GM19035 (cell line): ENCODE measurements at regions not wholly inside any gene's neighbourhood (a gene's known extent, or its start where the extent isn't known, plus 50 kb on each side); places are given as distances from the start of the nearest gene placed in this dataset.

Experiments used
- ATAC-seq: cut with Tn5 transposase; IDR thresholded peaks from one replicate; pipeline ENCODE4 v1.9.1; 2021; ENCODE audit not compliant: unreplicated experiment

GRCh38 chr19:28427376-28428083, 785.4 kb downstream of the UQCRFS1 start:
- ATAC-seq, result no peak

GRCh38 chr19:28426730-28427225, 786.2 kb downstream of the UQCRFS1 start:
- ATAC-seq, result no peak

- ATAC-seq, result no peak
Observed at GRCh38 chr19:28426110-28426729, 786.7 kb downstream of the UQCRFS1 start.

- no peak for ATAC-seq
Observed at GRCh38 chr19:28425046-28425931, 787.7 kb downstream of the UQCRFS1 start.

GRCh38 chr19:28424662-28425045, 788.3 kb downstream of the UQCRFS1 start:
- ATAC-seq, result no peak

- ATAC-seq, result no peak
Observed at GRCh38 chr19:28424077-28424476, 788.9 kb downstream of the UQCRFS1 start.

- ATAC-seq, result no peak
Observed at GRCh38 chr19:28422791-28423650, 789.9 kb downstream of the UQCRFS1 start.

GRCh38 chr19:28422046-28422445, 790.9 kb downstream of the UQCRFS1 start:
- ATAC-seq, result no peak

GRCh38 chr19:28420811-28421550, 792.0 kb downstream of the UQCRFS1 start:
- ATAC-seq, result no peak

- ATAC-seq, result no peak
Observed at GRCh38 chr19:28419312-28419711, 793.6 kb downstream of the UQCRFS1 start.

GRCh38 chr19:28417361-28417760, 795.6 kb downstream of the UQCRFS1 start:
- no peak for ATAC-seq

GRCh38 chr19:28416245-28416644, 796.7 kb downstream of the UQCRFS1 start:
- ATAC-seq, result no peak

GRCh38 chr19:28414748-28415147, 798.2 kb downstream of the UQCRFS1 start:
- ATAC-seq, result no peak

- ATAC-seq, result no peak
Observed at GRCh38 chr19:28409859-28410258, 803.1 kb downstream of the UQCRFS1 start.

- ATAC-seq, result no peak
Observed at GRCh38 chr19:28406966-28407365, 806.0 kb downstream of the UQCRFS1 start.

- ATAC-seq, result no peak
Observed at GRCh38 chr19:28405346-28405742, 807.6 kb downstream of the UQCRFS1 start.

- no peak for ATAC-seq
Observed at GRCh38 chr19:28404472-28404871, 808.5 kb downstream of the UQCRFS1 start.

GRCh38 chr19:28403690-28404089, 809.3 kb downstream of the UQCRFS1 start:
- no peak for ATAC-seq

GRCh38 chr19:28402701-28403290, 810.2 kb downstream of the UQCRFS1 start:
- no peak for ATAC-seq
